IMR-90 (cell line): ENCODE measurements at regions not wholly inside any gene's neighbourhood (a gene's known extent, or its start where the extent isn't known, plus 50 kb on each side); places are given as distances from the start of the nearest gene placed in this dataset.

Experiments used
- ATAC-seq: fragments of 200-7000 bp; cut with Tn5 transposase; 2 replicates; pipeline ENCODE4 v1.9.1; 2020; ENCODE audit warnings: low read depth, mild to moderate bottlenecking, moderate library complexity
- BruUV-seq: library from RNA; stranded (reverse); fragments of 400-500 nt; replicated peaks from 2 replicates; lab custom pipeline; 2021; lab: Mats Ljungman, UMichigan
- CTCF ChIA-PET: fragments of 300-600 bp; formaldehyde crosslinking; extraction: SDS; loops from one replicate; lab custom pipeline; 2021; ENCODE audit warnings: antibody characterized with exemption; lab: Yijun Ruan, JAX
- POLR2A ChIA-PET: fragments of 300-600 bp; sonication (Branson Sonifier 250); formaldehyde crosslinking; loops from one replicate; lab custom pipeline; 2022; ENCODE audit warnings: antibody characterized with exemption; ENCODE audit not compliant: unreplicated experiment; lab: Charles Lee
- DNase-seq: peaks from one replicate; pipeline ENCODE4 v3.0.0; 2013
- H2AFZ ChIP-seq: replicated peaks from 2 replicates; pipeline ENCODE3; 2013; ENCODE audit warnings: low read length, mild to moderate bottlenecking; ENCODE audit not compliant: poor library complexity
- H2AK5ac ChIP-seq: 2 replicates; pipeline ENCODE4 v1.6.1; 2013; ENCODE audit warnings: low read depth, low read length, inconsistent platforms
- H2AK9ac ChIP-seq: replicated peaks from 2 replicates; pipeline ENCODE3; 2013; ENCODE audit warnings: mild to moderate bottlenecking, low read depth, low read length, moderate library complexity; ENCODE audit not compliant: poor library complexity
- H2BK120ac ChIP-seq: 2 replicates; pipeline ENCODE4 v1.6.1; 2013; ENCODE audit warnings: low read depth, low read length, inconsistent platforms
- H2BK15ac ChIP-seq: 3 replicates; pipeline ENCODE4 v1.6.1; 2013; ENCODE audit warnings: low read depth, low read length, inconsistent platforms
- H2BK20ac ChIP-seq: 2 replicates; pipeline ENCODE4 v1.6.1; 2013; ENCODE audit warnings: low read depth, mild to moderate bottlenecking, inconsistent platforms, low read length, moderate library complexity
- H2BK5ac ChIP-seq: 2 replicates; pipeline ENCODE4 v1.6.1; 2013; ENCODE audit warnings: mild to moderate bottlenecking, low read depth, low read length, inconsistent platforms; ENCODE audit not compliant: poor library complexity, severe bottlenecking
- H3K14ac ChIP-seq: replicated peaks from 2 replicates; pipeline ENCODE4 v1.6.1; 2013; ENCODE audit warnings: low read depth, low read length, inconsistent platforms
- H3K18ac ChIP-seq: 2 replicates; pipeline ENCODE4 v1.6.1; 2013; ENCODE audit warnings: low read depth, low read length, control low read depth
- H3K23ac ChIP-seq: 2 replicates; pipeline ENCODE4 v1.6.1; 2013; ENCODE audit warnings: low read depth, low read length, inconsistent platforms
- H3K27ac ChIP-seq: 2 replicates; pipeline ENCODE4 v1.5.1; 2013; ENCODE audit warnings: mild to moderate bottlenecking, control low read depth, low read length; ENCODE audit not compliant: insufficient read depth
- H3K27me3 ChIP-seq: 2 replicates; pipeline ENCODE4 v1.6.1; 2013; ENCODE audit warnings: low read length; ENCODE audit not compliant: control insufficient read depth, insufficient read depth
- H3K36me3 ChIP-seq: 2 replicates; pipeline ENCODE4 v1.6.1; 2013; ENCODE audit warnings: low read length, mixed read lengths; ENCODE audit not compliant: control insufficient read depth, insufficient read depth
- H3K4ac ChIP-seq: 2 replicates; pipeline ENCODE4 v1.6.1; 2013; ENCODE audit warnings: low read depth, low read length, inconsistent platforms
- H3K4me1 ChIP-seq: 2 replicates; pipeline ENCODE4 v1.6.1; 2013; ENCODE audit warnings: low read length, mixed read lengths; ENCODE audit not compliant: control insufficient read depth, insufficient read depth
- H3K4me2 ChIP-seq: 2 replicates; pipeline ENCODE4 v1.6.1; 2013; ENCODE audit warnings: low read depth, mild to moderate bottlenecking, control low read depth, low read length, moderate library complexity
- H3K4me3 ChIP-seq: 2 replicates; pipeline ENCODE4 v1.5.1; 2013; ENCODE audit warnings: low read depth, mild to moderate bottlenecking, control low read depth, low read length, moderate library complexity; ENCODE audit not compliant: insufficient read depth
- H3K56ac ChIP-seq: 2 replicates; pipeline ENCODE4 v1.6.1; 2013; ENCODE audit warnings: low read length, inconsistent platforms; ENCODE audit not compliant: insufficient read depth; ENCODE audit errors: extremely low read depth
- H3K79me1 ChIP-seq, 2 experiments: 2 replicates each; pipeline ENCODE4 v1.6.1; 2013; ENCODE audit warnings: low read length in 2 of 2, inconsistent platforms in 1 of 2, low read depth in 1 of 2
- H3K9ac ChIP-seq: 2 replicates; pipeline ENCODE4 v1.6.1; 2013; ENCODE audit warnings: low read depth, low read length, control low read depth
- H3K9me1 ChIP-seq: 2 replicates; pipeline ENCODE4 v1.6.1; 2013; ENCODE audit warnings: low read length, inconsistent platforms; ENCODE audit not compliant: insufficient read depth
- H3K9me3 ChIP-seq: 2 replicates; pipeline ENCODE4 v1.6.1; 2013; ENCODE audit warnings: low read length; ENCODE audit not compliant: control insufficient read depth, insufficient read depth
- H4K20me1 ChIP-seq: 2 replicates; pipeline ENCODE4 v1.6.1; 2013; ENCODE audit warnings: low read length, inconsistent platforms; ENCODE audit not compliant: insufficient read depth
- H4K5ac ChIP-seq: 2 replicates; pipeline ENCODE4 v1.6.1; 2013; ENCODE audit warnings: mild to moderate bottlenecking, low read depth, low read length, control low read depth
- H4K8ac ChIP-seq, 2 experiments: 2 replicates each; pipeline ENCODE4 v1.6.1; 2013; ENCODE audit warnings: low read depth in 2 of 2, low read length in 2 of 2, control low read depth in 1 of 2, inconsistent platforms in 1 of 2
- H4K91ac ChIP-seq: 2 replicates; pipeline ENCODE4 v1.6.1; 2013; ENCODE audit warnings: low read depth, low read length, inconsistent platforms; ENCODE audit not compliant: insufficient read depth
- BHLHE40 ChIP-seq: fragments of 150-350 bp; IDR thresholded peaks from 2 replicates; pipeline ENCODE4 v1.6.1; 2016; ENCODE audit warnings: mild to moderate bottlenecking, low read depth, low read length
- RAD21 ChIP-seq: IDR thresholded peaks from 2 replicates; pipeline ENCODE4 v1.6.1; 2012; ENCODE audit warnings: low read length, improper control_type of control experiment
- SMC3 ChIP-seq: fragments of 150-350 bp; IDR thresholded peaks from 2 replicates; pipeline ENCODE4 v1.6.1; 2016; ENCODE audit warnings: low read depth, mild to moderate bottlenecking, antibody characterized with exemption, low read length, moderate library complexity
- WGBS, 2 experiments: methylation state at CpG; one replicate each; pipeline versions ENCODE4 v1.1.5 to v1.1.7; 2013; ENCODE audit warnings: missing lambda C conversion rate in 2 of 2; ENCODE audit not compliant: insufficient read length in 1 of 2; ENCODE audit errors: extremely low coverage in 2 of 2; 5-methylcytosine and 5-hydroxymethylcytosine counted together
- dilution Hi-C: fragments of 300-500 bp; cut with HindIII; formaldehyde crosslinking; loops from one replicate; pipeline ENCODE4 v1.14.3; 2018; ENCODE audit warnings: low sequenced_read_pairs; ENCODE audit not compliant: unreplicated experiment
- in situ Hi-C: fragments of 300-500 bp; cut with MboI; formaldehyde crosslinking; loops from 3 replicates; pipeline ENCODE4 v1.14.3; 2019; ENCODE audit warnings: low sequenced_read_pairs, inconsistent platforms, mixed read lengths
- intact Hi-C: fragments of 100-400 bp; cut with micrococcal nuclease; formaldehyde crosslinking; loops from 2 replicates; pipeline ENCODE4 v1.10.0; 2022

- Histone ChIP-seq H3K27me3 (no peaks in the 10 kb centered on the region), H4K5ac (no peak overlapping the region), H4K8ac (no peak overlapping the region), H3K56ac (no peak overlapping the region), H3K9me1 (no peaks in the 10 kb centered on the region), H3K18ac (no peak overlapping the region), H2BK120ac (no peak overlapping the region), H2BK5ac (no peak overlapping the region), H2BK15ac (no peak overlapping the region), H4K91ac (no peak overlapping the region), H3K23ac (no peak overlapping the region), H3K36me3 (no peaks in the 10 kb centered on the region), H3K4me1 (no peaks in the 10 kb centered on the region), H3K14ac (no peak overlapping the region), H3K79me1 (no peaks in the 10 kb centered on the region), H3K4me3 (no peak overlapping the region), H3K9me3 (no peaks in the 10 kb centered on the region), H3K4ac (no peak overlapping the region), H3K27ac (no peak overlapping the region), H2AFZ (no peak overlapping the region), H3K4me2 (no peak overlapping the region), H4K20me1 (no peaks in the 10 kb centered on the region), H2AK5ac (no peak overlapping the region), H2AK9ac (no peak overlapping the region), H3K9ac (no peak overlapping the region), H2BK20ac (no peak overlapping the region)
- TF ChIP-seq BHLHE40: no peak
- peak; percentile 23; the same call in 1 of the 2 replicates for TF ChIP-seq RAD21
- TF ChIP-seq SMC3: 0 out of 2 replicates have a peak, but pooled peaks have one; percentile 12
- intact Hi-C loops (loop anchor here (5.0 to 10.0 kb wide), 3 partner anchors 470 to 1607 kb away; no protein-coding TSS in a partner anchor), in situ Hi-C loops (no loop called here), dilution Hi-C loops (no loop called here)
- ChIA-PET CTCF (no interaction called here), POLR2A (no interaction called here)
- peak; percentile 49 for ATAC-seq
- DNase-seq: peak; percentile 1
- no TSS peak for BruUV-seq
- WGBS, 2 experiments: 67% methylated on average over 1 of the region's 4 CpGs; no CpG with 5 or more reads in 1 of the 2 experiments
Measured at GRCh38 chr2:52144590-52144989, 1112.7 kb upstream of the NRXN1 start.
